AG09319 (cell line): ENCODE measurements at regions not wholly inside any gene's neighbourhood (a gene's known extent, or its start where the extent isn't known, plus 50 kb on each side); places are given as distances from the start of the nearest gene placed in this dataset.
"Not testable (repeated sequence)": the region's sequence is repeated elsewhere in the genome, so short reads cannot be mapped to it uniquely, and the experiment has no call there.

Source experiments
- DNase-seq: peaks from one replicate; pipeline ENCODE4 v3.0.0-alpha.2; 2010; ENCODE audit warnings: low read depth; ENCODE audit errors: extremely low read depth
- CTCF ChIP-seq: IDR thresholded peaks from 2 replicates; pipeline ENCODE4 v1.5.1; 2011; ENCODE audit warnings: low read depth, mild to moderate bottlenecking, inconsistent platforms, low read length, moderate library complexity

DNA sequence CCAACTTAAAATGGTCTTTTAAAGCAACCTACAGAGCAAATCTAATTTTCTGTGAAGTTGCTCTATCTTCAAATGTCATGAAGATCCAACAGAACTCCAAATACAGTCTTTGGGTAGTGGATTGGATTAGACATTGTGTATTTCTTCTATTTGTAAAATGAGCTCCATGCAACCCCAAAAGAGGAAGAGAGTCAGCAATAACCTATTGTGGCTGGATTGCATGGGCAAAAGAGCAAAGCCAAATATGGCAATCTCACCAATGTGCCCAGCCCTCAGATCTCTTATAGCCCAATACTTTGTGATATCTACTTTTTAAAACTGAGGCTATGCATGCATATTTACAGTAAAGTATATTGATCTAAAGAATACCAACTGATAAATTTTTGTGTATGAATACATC is 146.3 kb downstream of the TXNL1 start:
- DNase-seq = no peak
- no peak for TF ChIP-seq CTCF

DNA sequence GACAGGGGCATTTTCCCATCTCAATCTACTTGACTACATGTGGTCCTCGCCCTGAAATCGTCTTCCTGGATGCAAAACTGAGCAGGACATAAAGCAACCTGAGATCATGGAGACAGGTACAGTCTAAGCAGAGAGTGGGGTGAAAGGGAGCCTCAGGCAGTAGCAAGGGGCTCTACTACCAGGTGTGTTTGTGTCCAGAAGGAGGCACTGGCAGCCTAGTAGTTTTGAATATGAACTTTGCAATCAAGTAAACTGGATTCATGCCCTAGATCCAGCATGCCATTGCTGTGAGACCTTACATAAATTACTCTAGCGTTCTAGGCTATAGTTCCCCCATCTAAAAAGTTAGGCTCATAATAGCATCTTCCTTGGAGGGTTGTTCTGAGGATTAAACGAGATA is 147.4 kb downstream of the TXNL1 start:
- TF ChIP-seq CTCF = no peak
- no peak for DNase-seq

DNA sequence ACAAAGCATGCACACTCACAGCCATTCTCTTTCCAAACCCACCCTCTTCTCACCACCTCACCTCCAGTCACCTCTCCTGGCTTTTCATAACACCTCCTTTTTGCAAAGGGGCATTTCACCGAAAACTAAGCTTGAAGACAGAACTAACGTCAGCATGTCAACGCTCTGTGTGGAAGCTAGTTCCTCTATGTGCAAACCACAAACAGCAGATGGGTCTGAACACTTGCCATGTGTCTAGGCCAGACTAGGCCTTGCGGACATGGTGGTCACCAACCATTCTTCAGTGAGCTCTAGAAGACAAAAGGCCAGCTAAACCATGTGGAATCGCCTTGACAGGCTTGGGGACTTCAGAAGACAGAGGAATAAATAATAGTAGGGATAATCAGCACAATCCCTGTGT is 148.5 kb downstream of the TXNL1 start:
- no peak for DNase-seq
- TF ChIP-seq CTCF = no peak

- DNase-seq = no peak
- TF ChIP-seq CTCF = no peak
These were observed 149.7 kb downstream of the TXNL1 start for GRCh38 chr18:56488739-56489138.

DNA sequence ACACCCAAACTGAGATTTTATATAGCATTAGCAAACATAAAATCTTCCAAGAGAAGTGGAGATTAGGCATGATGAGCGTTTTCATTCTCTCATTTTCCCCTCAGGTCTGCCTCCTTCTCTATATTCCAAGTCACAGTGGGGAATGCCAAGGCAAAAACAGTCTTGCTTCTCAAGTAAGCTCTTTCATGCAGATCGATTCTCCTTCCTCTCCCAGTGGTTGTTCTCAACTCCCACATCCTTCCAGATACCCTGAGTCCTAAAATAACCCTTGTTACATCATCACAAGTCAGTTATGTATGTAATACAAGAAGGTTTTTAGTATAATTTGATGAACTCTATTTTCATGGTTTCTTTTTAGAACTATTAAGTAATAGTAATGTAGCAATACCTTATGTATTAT is 150.6 kb downstream of the TXNL1 start:
- TF ChIP-seq CTCF = no peak
- DNase-seq = no peak

DNA sequence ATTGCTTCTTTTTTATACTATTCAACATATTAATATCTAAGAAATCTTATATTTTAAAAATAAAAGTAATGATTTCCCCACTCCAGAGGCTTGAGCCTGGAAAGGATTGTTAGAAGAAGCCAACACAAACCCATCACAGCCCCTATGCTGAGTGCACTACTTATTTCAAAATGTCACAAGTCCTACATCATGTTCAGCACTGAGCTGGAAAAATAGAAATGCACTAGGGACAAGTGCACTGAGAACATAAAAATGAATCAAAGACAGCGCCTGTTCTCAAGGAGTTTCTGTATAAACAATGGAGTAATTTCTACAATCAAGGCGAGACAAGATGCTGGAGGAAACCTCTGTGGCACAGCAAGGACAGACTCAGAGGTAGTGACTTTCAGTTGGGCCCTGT is 155.0 kb downstream of the TXNL1 start:
- no peak for DNase-seq
- no peak for TF ChIP-seq CTCF

GRCh38 chr18:56482813-56483212 is 155.6 kb downstream of the TXNL1 start:
- not testable (repeated sequence) for DNase-seq

GRCh38 chr18:56481751-56482150 is 156.6 kb downstream of the TXNL1 start:
- no peak for TF ChIP-seq CTCF
- no peak for DNase-seq
